Activated B cell treated with CpG ODN at 0.5 μM for 24 hours (primary cell): ENCODE measurements at regions not wholly inside any gene's neighbourhood (a gene's known extent, or its start where the extent isn't known, plus 50 kb on each side); places are given as distances from the start of the nearest gene placed in this dataset.

ENCODE experiments used
- ATAC-seq: fragments of 200-7000 bp; cut with Tn5 transposase; one replicate; pipeline ENCODE4 v1.10.0; 2021; ENCODE audit warnings: low read depth, mild to moderate bottlenecking, moderate library complexity
- CTCF ChIA-PET: fragments of 350-600 bp; sonication (Branson Sonifier 250); formaldehyde crosslinking; loops from one replicate; lab custom pipeline; 2021; ENCODE audit warnings: antibody characterized with exemption; lab: Charles Lee
- POLR2A ChIA-PET: fragments of 350-600 bp; sonication (Branson Sonifier 250); formaldehyde crosslinking; loops from one replicate; lab custom pipeline; 2021; ENCODE audit warnings: antibody characterized with exemption; lab: Charles Lee
- DNase-seq: peaks from one replicate; pipeline ENCODE4 v3.0.0; 2022
- H3K27ac Mint-ChIP-seq: one replicate; pipeline ENCODE4 v1.8.0; 2020; ENCODE audit warnings: mixed read lengths
- H3K27me3 Mint-ChIP-seq: one replicate; pipeline ENCODE4 v1.8.0; 2021; ENCODE audit warnings: mixed read lengths
- H3K36me3 Mint-ChIP-seq: one replicate; pipeline ENCODE4 v1.8.0; 2021; ENCODE audit warnings: low read depth, mixed read lengths
- H3K4me1 Mint-ChIP-seq: one replicate; pipeline ENCODE4 v1.8.0; 2021; ENCODE audit warnings: mixed read lengths
- H3K4me3 Mint-ChIP-seq: one replicate; pipeline ENCODE4 v1.8.0; 2020; ENCODE audit warnings: mild to moderate bottlenecking, mixed read lengths
- H3K9me3 Mint-ChIP-seq: one replicate; pipeline ENCODE4 v1.8.0; 2020; ENCODE audit warnings: mixed read lengths
- intact Hi-C: fragments of 100-400 bp; cut with micrococcal nuclease; formaldehyde crosslinking; loops from one replicate; pipeline ENCODE4 v1.15.1; 2024
- TF ChIP-seq, protein P1 (sequence below): fragments of 200-600 bp; IDR thresholded peaks from one replicate; pipeline ENCODE4 v1.8.0; 2022; ENCODE audit warnings: antibody characterized with exemption, mild to moderate bottlenecking

DNA sequence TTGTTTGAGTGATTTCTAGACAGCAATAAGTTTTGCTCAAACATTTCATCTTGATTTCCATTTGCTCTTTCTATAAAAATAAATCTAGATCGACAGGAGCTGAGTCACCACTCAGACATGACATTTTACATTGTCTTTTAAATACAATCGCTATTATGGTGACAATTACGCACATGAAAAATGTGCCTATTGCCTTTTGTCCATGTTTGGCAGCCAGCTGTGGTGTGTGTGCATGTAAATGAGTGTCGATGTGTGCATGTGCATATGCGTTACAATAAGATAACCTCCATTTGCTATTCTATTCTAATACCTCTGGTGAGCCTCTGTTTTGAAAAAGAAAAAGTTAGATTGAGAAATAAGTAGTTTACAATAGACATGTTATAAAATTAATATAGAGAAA, 89.7 kb upstream of the GRM7 start:
- ChIA-PET CTCF (no interaction called here), POLR2A (no interaction called here)
- no peak overlapping the region for H3K4me3 Mint-ChIP-seq
- no peak overlapping the region for H3K27ac Mint-ChIP-seq
- ATAC-seq = no peak
- TF ChIP-seq, protein P1, sequence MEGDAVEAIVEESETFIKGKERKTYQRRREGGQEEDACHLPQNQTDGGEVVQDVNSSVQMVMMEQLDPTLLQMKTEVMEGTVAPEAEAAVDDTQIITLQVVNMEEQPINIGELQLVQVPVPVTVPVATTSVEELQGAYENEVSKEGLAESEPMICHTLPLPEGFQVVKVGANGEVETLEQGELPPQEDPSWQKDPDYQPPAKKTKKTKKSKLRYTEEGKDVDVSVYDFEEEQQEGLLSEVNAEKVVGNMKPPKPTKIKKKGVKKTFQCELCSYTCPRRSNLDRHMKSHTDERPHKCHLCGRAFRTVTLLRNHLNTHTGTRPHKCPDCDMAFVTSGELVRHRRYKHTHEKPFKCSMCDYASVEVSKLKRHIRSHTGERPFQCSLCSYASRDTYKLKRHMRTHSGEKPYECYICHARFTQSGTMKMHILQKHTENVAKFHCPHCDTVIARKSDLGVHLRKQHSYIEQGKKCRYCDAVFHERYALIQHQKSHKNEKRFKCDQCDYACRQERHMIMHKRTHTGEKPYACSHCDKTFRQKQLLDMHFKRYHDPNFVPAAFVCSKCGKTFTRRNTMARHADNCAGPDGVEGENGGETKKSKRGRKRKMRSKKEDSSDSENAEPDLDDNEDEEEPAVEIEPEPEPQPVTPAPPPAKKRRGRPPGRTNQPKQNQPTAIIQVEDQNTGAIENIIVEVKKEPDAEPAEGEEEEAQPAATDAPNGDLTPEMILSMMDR = no peak
- no peaks in the 10 kb centered on the region for H3K27me3 Mint-ChIP-seq
- no peaks in the 10 kb centered on the region for H3K36me3 Mint-ChIP-seq
- no peaks in the 10 kb centered on the region for H3K4me1 Mint-ChIP-seq
- peaks cover 6% of the 10 kb centered on the region for H3K9me3 Mint-ChIP-seq
- no peak for DNase-seq
- intact Hi-C loops = no loop called here

DNA sequence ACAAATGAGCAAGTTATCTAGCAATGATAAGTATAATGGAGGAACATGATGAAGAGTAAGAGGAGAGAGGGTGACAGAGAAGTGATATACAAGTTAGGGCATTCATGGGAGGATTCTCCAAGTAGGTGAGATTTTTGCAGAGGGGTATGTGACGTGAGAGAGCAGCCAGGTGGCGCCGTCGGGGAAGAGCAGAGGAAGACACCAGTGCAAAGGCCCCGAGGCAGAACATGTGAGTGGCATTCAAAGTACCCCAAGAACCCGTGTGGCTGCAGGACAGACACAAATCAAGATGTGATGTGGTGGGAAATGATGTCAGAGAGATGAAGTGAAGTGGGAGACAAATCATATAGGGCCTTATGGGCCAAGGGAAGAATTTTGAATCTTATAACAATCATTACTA, 81.8 kb upstream of the GRM7 start:
- H3K4me3 Mint-ChIP-seq = no peak overlapping the region
- TF ChIP-seq, protein P1 = no peak
- intact Hi-C loops = no loop called here
- ATAC-seq = no peak
- DNase-seq = no peak
- H3K27me3 Mint-ChIP-seq = no peaks in the 10 kb centered on the region
- no peaks in the 10 kb centered on the region for H3K36me3 Mint-ChIP-seq
- ChIA-PET CTCF (no interaction called here), POLR2A (no interaction called here)
- H3K27ac Mint-ChIP-seq = no peak overlapping the region
- no peaks in the 10 kb centered on the region for H3K4me1 Mint-ChIP-seq
- H3K9me3 Mint-ChIP-seq = no peaks in the 10 kb centered on the region

DNA sequence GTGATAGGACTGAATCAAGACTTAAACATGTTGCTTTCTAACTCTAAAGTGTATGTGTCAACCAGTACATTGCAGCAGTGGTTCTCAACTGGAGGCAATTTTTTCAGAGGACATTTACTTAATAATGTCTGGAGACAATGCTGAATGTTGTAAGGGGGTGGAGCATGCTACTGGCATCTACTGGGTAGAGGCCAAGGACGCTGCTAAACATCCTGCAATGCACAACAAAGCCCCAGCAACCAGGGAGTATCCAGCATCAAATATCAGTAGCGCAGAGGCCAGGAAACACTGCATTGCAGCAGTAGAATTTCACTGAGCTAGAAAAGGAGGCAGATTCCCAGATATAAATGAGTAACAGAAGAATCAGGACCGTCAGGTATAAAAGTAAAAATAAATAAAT, 79.8 kb upstream of the GRM7 start:
- H3K27ac Mint-ChIP-seq = no peak overlapping the region
- ChIA-PET CTCF (no interaction called here), POLR2A (no interaction called here)
- H3K36me3 Mint-ChIP-seq = no peaks in the 10 kb centered on the region
- DNase-seq (no peak), ATAC-seq (no peak)
- TF ChIP-seq, protein P1 = no peak
- intact Hi-C loops = no loop called here
- no peak overlapping the region for H3K4me3 Mint-ChIP-seq
- no peaks in the 10 kb centered on the region for H3K4me1 Mint-ChIP-seq
- no peaks in the 10 kb centered on the region for H3K27me3 Mint-ChIP-seq
- no peaks in the 10 kb centered on the region for H3K9me3 Mint-ChIP-seq

DNA sequence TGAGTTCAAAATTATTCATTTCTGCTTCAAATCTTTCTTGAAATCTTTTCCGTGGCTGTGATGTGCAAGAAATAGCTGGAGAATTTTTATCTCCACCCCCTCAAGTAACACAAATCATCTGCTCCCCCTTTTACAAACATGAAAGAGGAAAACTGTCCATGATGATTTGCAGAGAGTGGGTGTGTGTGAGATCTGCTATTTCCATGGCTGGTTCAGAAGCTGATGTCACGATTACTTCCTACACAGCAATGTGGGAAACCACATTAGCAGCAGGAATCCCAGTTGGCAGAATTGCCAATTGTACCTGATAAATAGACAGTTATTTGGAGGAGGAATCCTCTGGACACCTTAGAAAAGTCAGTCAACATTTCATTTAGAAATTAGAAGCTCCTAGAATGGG, 75.2 kb upstream of the GRM7 start:
- Mint-ChIP-seq H3K9me3 (no peaks in the 10 kb centered on the region), H3K4me3 (no peak overlapping the region), H3K36me3 (no peaks in the 10 kb centered on the region), H3K27ac (no peak overlapping the region), H3K4me1 (no peaks in the 10 kb centered on the region), H3K27me3 (no peaks in the 10 kb centered on the region)
- ATAC-seq (no peak), DNase-seq (no peak)
- ChIA-PET POLR2A (no interaction called here), CTCF (no interaction called here)
- TF ChIP-seq, protein P1 = no peak
- intact Hi-C loops = no loop called here

DNA sequence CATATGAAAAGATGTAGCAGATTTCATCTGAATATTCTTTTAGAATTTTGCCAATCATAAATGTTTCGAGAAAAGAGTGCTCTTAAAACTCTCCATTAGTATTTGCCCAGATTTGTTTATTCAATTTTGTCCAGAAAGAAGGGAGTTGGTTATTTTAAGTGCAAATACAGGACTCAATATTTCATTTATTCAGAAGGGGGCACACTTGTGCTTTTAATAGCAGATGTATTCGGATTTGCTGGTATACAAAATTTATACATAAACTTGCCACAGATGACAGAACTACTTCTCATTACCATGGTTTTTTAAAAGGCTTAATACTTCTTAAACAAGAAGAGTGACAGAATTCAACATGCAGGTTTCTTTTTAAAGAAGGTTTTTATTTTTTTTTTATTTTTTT, 69.8 kb upstream of the GRM7 start:
- Mint-ChIP-seq H3K4me1 (no peaks in the 10 kb centered on the region), H3K4me3 (no peak overlapping the region), H3K9me3 (no peaks in the 10 kb centered on the region), H3K36me3 (no peaks in the 10 kb centered on the region), H3K27ac (no peak overlapping the region), H3K27me3 (no peaks in the 10 kb centered on the region)
- CTCF ChIA-PET = no interaction called here
- no peak for ATAC-seq
- TF ChIP-seq, protein P1 = no peak
- intact Hi-C loops = no loop called here
- POLR2A ChIA-PET = no interaction called here
- no peak for DNase-seq
